Tibial nerve (tissue), 3 donors: ENCODE measurements at regions not wholly inside any gene's neighbourhood (a gene's known extent, or its start where the extent isn't known, plus 50 kb on each side); places are given as distances from the start of the nearest gene placed in this dataset.

Experiments used
- CTCF ChIP-seq, 5 experiments: fragments of 200-600 bp in 3 of 5; fragments of 450-650 bp in 2 of 5; sonication (generic) in 3 of 5; IDR thresholded peaks; one replicate each; pipeline ENCODE4 v1.5.1; 2016 to 2019; ENCODE audit warnings: antibody characterized with exemption in 5 of 5, mild to moderate bottlenecking in 3 of 5, moderate library complexity in 2 of 5
- POLR2A ChIP-seq, 2 donors: fragments of 450-650 bp; IDR thresholded peaks; one replicate each; pipeline ENCODE4 v1.6.1; 2017; ENCODE audit warnings: antibody characterized with exemption in 2 of 2, mild to moderate bottlenecking in 2 of 2, moderate library complexity in 2 of 2

GRCh38 chr3:82080261-82080660 lies 318.8 kb upstream of the GBE1 start:
- TF ChIP-seq CTCF (IDR thresholded peaks at IDR 0.05): no peak
- TF ChIP-seq POLR2A (IDR thresholded peaks at IDR 0.05): no peak
